WI38 (cell line): ENCODE measurements at regions not wholly inside any gene's neighbourhood (a gene's known extent, or its start where the extent isn't known, plus 50 kb on each side); places are given as distances from the start of the nearest gene placed in this dataset.

Experiments used
- H3K4me3 ChIP-seq: 2 replicates; pipeline ENCODE4 v1.5.1; 2011; ENCODE audit warnings: low read depth, mild to moderate bottlenecking, control low read depth, low read length
- CTCF ChIP-seq: IDR thresholded peaks from 2 replicates; pipeline ENCODE4 v1.5.1; 2012; ENCODE audit warnings: low read depth, mild to moderate bottlenecking, control low read depth, low read length

- TF ChIP-seq CTCF: no peak
- H3K4me3 ChIP-seq: no peak overlapping the region
These were observed 184.5 kb upstream of the MAST4 start for GRCh38 chr5:66411701-66412100.

GRCh38 chr5:66413931-66414330, 182.3 kb upstream of the MAST4 start:
- H3K4me3 ChIP-seq: no peak overlapping the region
- no peak for TF ChIP-seq CTCF

GRCh38 chr5:66415208-66415607, 181.0 kb upstream of the MAST4 start:
- no peak for TF ChIP-seq CTCF
- no peak overlapping the region for H3K4me3 ChIP-seq

- TF ChIP-seq CTCF: no peak
- H3K4me3 ChIP-seq: no peak overlapping the region
These were observed 179.5 kb upstream of the MAST4 start for GRCh38 chr5:66416698-66417097.

- TF ChIP-seq CTCF: no peak
- no peak overlapping the region for H3K4me3 ChIP-seq
These were observed 178.4 kb upstream of the MAST4 start for GRCh38 chr5:66417781-66418180.

- H3K4me3 ChIP-seq: no peak overlapping the region
- TF ChIP-seq CTCF: no peak
These were observed 172.7 kb upstream of the MAST4 start for GRCh38 chr5:66423484-66423883.

GRCh38 chr5:66425842-66426241, 170.4 kb upstream of the MAST4 start:
- no peak for TF ChIP-seq CTCF
- no peak overlapping the region for H3K4me3 ChIP-seq
